Suprapubic skin (tissue), 4 donors: ENCODE measurements at regions not wholly inside any gene's neighbourhood (a gene's known extent, or its start where the extent isn't known, plus 50 kb on each side); places are given as distances from the start of the nearest gene placed in this dataset.

Source experiments
- DNase-seq, 2 donors: peaks; one replicate each; pipeline ENCODE4 v3.0.0-alpha.2; 2019; ENCODE audit warnings: low spot score in 2 of 2
- H3K27ac ChIP-seq: fragments of 200-600 bp; sonication (generic); one replicate; pipeline ENCODE4 v1.5.1; 2019
- H3K27me3 ChIP-seq: fragments of 200-600 bp; sonication (generic); one replicate; pipeline ENCODE4 v1.5.1; 2019
- H3K36me3 ChIP-seq: fragments of 200-600 bp; sonication (generic); one replicate; pipeline ENCODE4 v1.5.1; 2019
- H3K4me1 ChIP-seq: fragments of 200-600 bp; sonication (generic); one replicate; pipeline ENCODE4 v1.5.1; 2019
- H3K4me3 ChIP-seq: fragments of 200-600 bp; sonication (generic); one replicate; pipeline ENCODE4 v1.5.1; 2019; ENCODE audit warnings: mild to moderate bottlenecking
- H3K9me3 ChIP-seq: fragments of 200-600 bp; sonication (generic); one replicate; pipeline ENCODE4 v1.5.1; 2019
- EP300 ChIP-seq: sonication (generic); formaldehyde crosslinking; IDR thresholded peaks from one replicate; pipeline ENCODE4 v1.6.1; 2017; ENCODE audit warnings: antibody characterized with exemption
- POLR2A ChIP-seq, 2 donors: fragments of 450-650 bp; IDR thresholded peaks; one replicate each; pipeline ENCODE4 v1.6.1; 2017; ENCODE audit warnings: antibody characterized with exemption in 2 of 2, mild to moderate bottlenecking in 2 of 2, moderate library complexity in 2 of 2
- POLR2AphosphoS5 ChIP-seq, 3 donors: sonication (generic); formaldehyde crosslinking; IDR thresholded peaks; one replicate each; pipeline ENCODE4 v1.6.1; 2017; ENCODE audit warnings: antibody characterized with exemption in 3 of 3
- WGBS: methylation state at CpG from one replicate; pipeline ENCODE4 v1.1.5; 2018; 5-methylcytosine and 5-hydroxymethylcytosine counted together
- TF ChIP-seq, protein P1 (sequence below), 2 donors: fragments of 200-600 bp in 1 of 2; fragments of 450-650 bp in 1 of 2; sonication (generic) in 1 of 2; IDR thresholded peaks; one replicate each; pipeline ENCODE4 v1.5.1; 2016 to 2019; ENCODE audit warnings: antibody characterized with exemption in 2 of 2, mild to moderate bottlenecking in 1 of 2, moderate library complexity in 1 of 2

DNA sequence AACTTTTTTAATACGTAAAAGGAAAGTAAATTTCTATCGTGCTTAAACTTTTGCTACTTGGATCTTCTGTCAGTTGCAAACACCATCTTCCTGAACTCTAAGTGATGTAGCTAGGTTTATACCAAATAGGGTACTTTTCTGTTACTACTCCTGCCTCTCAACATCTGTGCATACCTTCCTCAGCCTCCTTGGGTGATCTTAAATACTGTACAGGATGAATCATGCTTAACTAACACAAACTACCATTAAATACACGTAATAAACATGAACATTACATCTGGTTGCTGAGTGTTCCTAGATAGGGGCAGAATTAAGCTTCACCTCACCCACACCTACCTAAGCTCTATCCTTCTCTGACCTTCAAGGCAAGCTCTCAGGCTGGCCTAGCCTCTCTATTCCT lies 398.0 kb downstream of the TXNL1 start:
- H3K27me3 ChIP-seq, result no peaks in the 10 kb centered on the region
- H3K4me1 ChIP-seq, result peaks cover 2% of the 10 kb centered on the region
- H3K27ac ChIP-seq, result no peak overlapping the region
- DNase-seq, result no peak
- no peak for TF ChIP-seq POLR2A (IDR thresholded peaks at IDR 0.05)
- TF ChIP-seq, protein P1, sequence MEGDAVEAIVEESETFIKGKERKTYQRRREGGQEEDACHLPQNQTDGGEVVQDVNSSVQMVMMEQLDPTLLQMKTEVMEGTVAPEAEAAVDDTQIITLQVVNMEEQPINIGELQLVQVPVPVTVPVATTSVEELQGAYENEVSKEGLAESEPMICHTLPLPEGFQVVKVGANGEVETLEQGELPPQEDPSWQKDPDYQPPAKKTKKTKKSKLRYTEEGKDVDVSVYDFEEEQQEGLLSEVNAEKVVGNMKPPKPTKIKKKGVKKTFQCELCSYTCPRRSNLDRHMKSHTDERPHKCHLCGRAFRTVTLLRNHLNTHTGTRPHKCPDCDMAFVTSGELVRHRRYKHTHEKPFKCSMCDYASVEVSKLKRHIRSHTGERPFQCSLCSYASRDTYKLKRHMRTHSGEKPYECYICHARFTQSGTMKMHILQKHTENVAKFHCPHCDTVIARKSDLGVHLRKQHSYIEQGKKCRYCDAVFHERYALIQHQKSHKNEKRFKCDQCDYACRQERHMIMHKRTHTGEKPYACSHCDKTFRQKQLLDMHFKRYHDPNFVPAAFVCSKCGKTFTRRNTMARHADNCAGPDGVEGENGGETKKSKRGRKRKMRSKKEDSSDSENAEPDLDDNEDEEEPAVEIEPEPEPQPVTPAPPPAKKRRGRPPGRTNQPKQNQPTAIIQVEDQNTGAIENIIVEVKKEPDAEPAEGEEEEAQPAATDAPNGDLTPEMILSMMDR (IDR thresholded peaks at IDR 0.05), result no peak
- TF ChIP-seq EP300, result no peak
- no peak for TF ChIP-seq POLR2AphosphoS5 (IDR thresholded peaks at IDR 0.05)
- no peaks in the 10 kb centered on the region for H3K9me3 ChIP-seq
- H3K4me3 ChIP-seq, result no peak overlapping the region
- H3K36me3 ChIP-seq, result no peaks in the 10 kb centered on the region
- 97% methylated on average over 3 of the region's 3 CpGs for WGBS

DNA sequence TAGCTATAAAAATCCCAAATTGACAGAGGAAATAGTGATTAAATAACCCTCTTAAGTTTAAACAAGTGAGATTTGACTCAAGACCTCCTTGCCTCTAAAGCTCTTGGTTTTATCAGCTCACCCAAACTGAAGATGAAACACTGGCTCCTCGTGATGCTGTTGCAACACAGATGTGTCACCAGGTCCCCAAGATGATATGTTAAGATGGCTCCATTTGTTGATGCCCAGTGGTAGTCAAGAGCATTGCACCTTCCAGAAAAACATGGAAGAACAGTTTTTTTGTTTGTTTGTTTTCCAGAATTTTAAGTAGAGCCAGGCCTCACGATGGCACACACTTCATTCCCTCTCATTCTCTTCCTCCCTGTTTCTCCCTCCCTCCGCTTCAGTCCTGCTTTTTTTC lies 399.8 kb downstream of the TXNL1 start:
- WGBS, result 78% methylated on average over 3 of the region's 3 CpGs
- Histone ChIP-seq H3K36me3 (no peaks in the 10 kb centered on the region), H3K27ac (no peak overlapping the region), H3K9me3 (no peaks in the 10 kb centered on the region), H3K4me3 (no peak overlapping the region), H3K27me3 (no peaks in the 10 kb centered on the region), H3K4me1 (peaks cover 4% of the 10 kb centered on the region)
- TF ChIP-seq EP300 (no peak), POLR2A (IDR thresholded peaks at IDR 0.05) (no peak), POLR2AphosphoS5 (IDR thresholded peaks at IDR 0.05) (no peak)
- TF ChIP-seq, protein P1 (IDR thresholded peaks at IDR 0.05), result no peak
- DNase-seq, result no peak

DNA sequence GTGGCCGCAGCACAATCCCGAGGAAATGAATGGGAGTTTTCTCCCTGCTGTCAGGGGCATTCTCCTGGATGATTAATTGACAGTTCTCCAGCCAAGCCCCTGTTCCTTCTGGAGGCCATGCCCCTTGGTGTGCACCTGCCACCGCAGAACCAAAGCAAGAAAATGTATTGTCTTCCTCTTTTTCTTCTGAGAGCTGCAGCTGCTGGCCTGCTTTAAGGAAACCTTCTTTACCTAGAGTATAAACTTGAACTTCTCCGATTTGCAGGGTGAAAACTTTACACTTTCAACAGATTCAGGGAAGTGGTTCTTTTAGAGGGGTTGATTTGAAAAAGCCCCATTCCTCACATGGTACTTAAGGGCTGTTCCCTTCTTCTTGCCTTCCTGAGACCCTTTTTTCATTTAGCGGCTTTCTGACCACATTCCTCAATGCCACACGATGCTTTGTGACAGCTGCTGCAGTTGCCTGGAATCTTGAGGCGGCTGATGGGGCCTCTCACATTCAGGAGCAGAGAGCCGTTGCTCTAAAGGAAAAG lies 402.8 kb downstream of the TXNL1 start:
- H3K27ac ChIP-seq, result no peak overlapping the region
- no peak for DNase-seq
- H3K9me3 ChIP-seq, result no peaks in the 10 kb centered on the region
- TF ChIP-seq, protein P1 (IDR thresholded peaks at IDR 0.05), result no peak
- TF ChIP-seq EP300 (no peak), POLR2AphosphoS5 (IDR thresholded peaks at IDR 0.05) (no peak), POLR2A (IDR thresholded peaks at IDR 0.05) (no peak)
- no peaks in the 10 kb centered on the region for H3K36me3 ChIP-seq
- H3K4me3 ChIP-seq, result no peak overlapping the region
- 72% methylated on average over 8 of the region's 8 CpGs for WGBS
- peaks cover 8% of the 10 kb centered on the region for H3K4me1 ChIP-seq
- no peaks in the 10 kb centered on the region for H3K27me3 ChIP-seq

GRCh38 chr18:56235071-56235470 lies 403.3 kb downstream of the TXNL1 start:
- Histone ChIP-seq H3K4me3 (no peak overlapping the region), H3K9me3 (no peaks in the 10 kb centered on the region), H3K27ac (no peak overlapping the region), H3K36me3 (no peaks in the 10 kb centered on the region), H3K27me3 (no peaks in the 10 kb centered on the region), H3K4me1 (peaks cover 8% of the 10 kb centered on the region)
- 82% methylated on average over 6 of the region's 6 CpGs for WGBS
- TF ChIP-seq POLR2A (IDR thresholded peaks at IDR 0.05), result no peak
- TF ChIP-seq, protein P1 (IDR thresholded peaks at IDR 0.05), result no peak
- no peak for DNase-seq

- H3K36me3 ChIP-seq, result no peaks in the 10 kb centered on the region
- WGBS, result 23% methylated on average over 2 of the region's 2 CpGs
- TF ChIP-seq, protein P1 (IDR thresholded peaks at IDR 0.05), result no peak
- no peak for TF ChIP-seq EP300
- TF ChIP-seq POLR2A (IDR thresholded peaks at IDR 0.05), result no peak
- TF ChIP-seq POLR2AphosphoS5 (IDR thresholded peaks at IDR 0.05), result no peak
- no peak overlapping the region for H3K27ac ChIP-seq
- H3K27me3 ChIP-seq, result no peaks in the 10 kb centered on the region
- DNase-seq, result no peak
- no peak overlapping the region for H3K4me3 ChIP-seq
- H3K9me3 ChIP-seq, result no peaks in the 10 kb centered on the region
- H3K4me1 ChIP-seq, result peaks cover 8% of the 10 kb centered on the region
Measured at GRCh38 chr18:56233595-56233994, 404.8 kb downstream of the TXNL1 start.
